ENCODE measurements at regions not wholly inside any gene's neighbourhood (a gene's known extent, or its start where the extent isn't known, plus 50 kb on each side); places are given as distances from the start of the nearest gene placed in this dataset.
"Not testable (repeated sequence)": the region's sequence is repeated elsewhere in the genome, so short reads cannot be mapped to it uniquely, and the experiment has no call there.

DNA sequence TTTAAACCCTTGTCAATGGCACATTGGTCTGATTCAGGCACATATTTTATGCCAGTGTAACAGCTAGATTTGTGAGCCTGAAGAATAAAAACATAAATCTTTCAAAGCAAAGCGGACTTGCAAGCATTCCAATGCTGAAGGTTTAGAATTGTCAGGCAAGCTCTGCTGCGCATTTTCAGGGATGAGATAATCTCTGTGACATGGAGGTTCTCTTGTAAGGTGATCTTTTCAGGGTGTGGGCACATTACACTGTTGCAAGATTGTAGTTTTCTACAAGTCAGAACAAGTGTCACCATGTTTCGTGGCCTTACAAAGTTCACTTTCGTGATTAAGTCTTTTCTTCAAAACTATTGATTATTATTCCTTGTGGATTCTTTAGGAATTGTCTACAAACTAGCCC, 106.2 kb downstream of the ARHGAP11B start:
- not testable (repeated sequence) for ATAC-seq, H3K4me3 Mint-ChIP-seq, H3K27ac Mint-ChIP-seq, H3K27me3 Mint-ChIP-seq, H3K4me1 Mint-ChIP-seq, H3K9me3 Mint-ChIP-seq
- H3K36me3 Mint-ChIP-seq, result peaks cover 34% of the 10 kb centered on the region

DNA sequence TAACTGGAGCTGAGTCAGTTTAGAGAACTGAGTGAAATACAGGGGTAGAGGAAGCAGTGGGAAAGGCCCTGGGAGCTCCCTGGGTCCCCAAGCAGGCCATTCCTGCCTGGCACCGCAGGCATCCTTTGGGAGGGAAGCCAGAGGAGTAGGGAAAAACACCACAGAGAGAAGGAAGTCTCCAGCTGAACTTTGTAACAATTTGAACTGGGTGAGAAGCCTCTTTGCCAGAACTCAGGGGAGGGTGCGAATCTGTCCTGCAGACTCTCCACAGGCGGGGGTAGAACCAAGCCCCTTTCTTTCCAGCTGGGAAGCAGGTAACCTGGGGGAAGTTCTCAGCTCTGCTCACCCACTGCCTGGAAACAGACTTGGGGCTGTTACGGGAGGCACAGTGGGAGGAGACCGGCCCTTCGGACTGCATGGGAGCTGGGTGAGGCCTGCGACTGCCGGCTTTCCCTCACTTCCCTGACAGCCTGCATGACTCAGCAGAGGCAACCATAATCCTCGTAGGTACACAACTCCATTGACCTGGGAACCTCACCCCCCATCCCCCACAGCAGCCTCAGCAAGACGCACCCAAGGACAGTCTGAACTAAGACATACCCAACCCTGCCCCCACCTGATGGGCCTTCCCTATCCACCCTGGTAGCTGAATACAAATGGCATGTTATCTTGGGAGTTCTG, 110.1 kb downstream of the ARHGAP11B start:
- H3K9me3 Mint-ChIP-seq, H3K4me1 Mint-ChIP-seq, H3K27me3 Mint-ChIP-seq, H3K4me3 Mint-ChIP-seq, ATAC-seq, H3K27ac Mint-ChIP-seq: not testable (repeated sequence)
- peaks cover 19% of the 10 kb centered on the region for H3K36me3 Mint-ChIP-seq

DNA sequence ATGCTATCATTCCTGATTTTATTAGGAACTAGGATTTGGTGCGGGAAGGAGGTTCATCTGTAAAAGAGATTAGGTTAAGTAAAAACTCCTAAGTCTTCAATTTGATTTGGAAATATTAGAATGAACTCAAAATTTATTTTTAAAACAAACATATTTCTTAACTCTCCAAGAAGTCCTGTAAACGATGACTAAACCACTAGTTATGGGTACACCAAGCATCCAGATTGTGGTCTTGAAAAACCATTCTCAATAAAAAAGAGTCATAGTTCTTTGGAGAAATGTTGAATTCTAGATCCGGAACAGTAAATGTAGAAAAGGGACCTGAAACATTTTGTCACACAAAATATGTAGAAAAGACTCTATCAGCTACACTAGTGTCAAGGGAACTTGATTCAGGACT, 116.9 kb downstream of the ARHGAP11B start:
- H3K36me3 Mint-ChIP-seq, H3K4me1 Mint-ChIP-seq, H3K27me3 Mint-ChIP-seq, H3K9me3 Mint-ChIP-seq, ATAC-seq, H3K27ac Mint-ChIP-seq, H3K4me3 Mint-ChIP-seq: not testable (repeated sequence)

DNA sequence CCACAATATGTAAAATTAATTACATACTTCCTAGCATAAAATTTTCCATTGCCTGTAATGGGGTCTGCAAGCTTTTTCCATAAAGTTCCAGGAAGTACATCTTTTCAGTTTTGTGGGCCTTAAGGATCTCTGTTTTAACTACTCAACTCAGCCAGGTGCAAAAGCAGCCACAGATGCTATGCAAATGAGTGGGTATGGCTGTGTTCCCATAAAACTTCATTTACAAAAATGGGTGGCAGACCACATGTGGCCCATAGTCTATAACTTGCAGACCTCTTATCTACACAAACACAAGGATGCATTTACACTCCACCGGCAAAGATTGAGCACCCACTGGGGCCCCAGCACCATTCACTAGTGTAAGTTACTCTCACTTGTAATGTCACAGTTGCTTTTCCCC, 123.1 kb downstream of the ARHGAP11B start:
- H3K36me3 Mint-ChIP-seq, H3K4me1 Mint-ChIP-seq: not testable (repeated sequence)

DNA sequence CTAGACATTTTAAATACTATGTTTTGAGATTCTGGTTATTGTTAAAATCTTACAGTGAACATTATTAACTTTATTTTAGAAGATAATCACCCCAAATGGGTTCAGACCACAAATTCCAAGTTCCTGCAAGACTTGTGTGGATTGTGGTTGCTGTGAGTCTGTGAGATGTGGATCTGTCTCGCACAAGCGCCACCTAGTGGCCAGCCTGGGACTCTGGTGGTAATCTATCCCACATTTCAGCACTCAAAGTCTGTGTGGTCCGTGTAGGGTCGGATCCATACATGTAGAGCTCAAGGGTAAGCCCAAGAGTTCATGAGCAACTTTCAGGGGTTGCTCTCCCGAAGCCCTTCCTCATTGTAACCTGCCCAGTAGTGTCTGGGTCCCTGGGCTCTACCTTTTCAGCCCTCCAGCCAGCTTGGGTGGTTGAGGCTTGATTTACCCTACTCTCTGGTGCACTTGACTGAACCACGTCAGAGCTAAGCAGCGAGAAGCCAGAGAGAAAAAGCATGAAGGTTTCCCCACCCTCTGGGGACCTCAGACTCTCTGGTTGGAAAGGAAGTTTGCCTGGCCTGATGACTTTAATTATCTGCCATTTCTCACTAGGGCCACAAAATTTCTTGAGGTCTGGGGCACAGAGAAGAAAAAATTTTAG, 129.2 kb downstream of the ARHGAP11B start:
- H3K4me3 Mint-ChIP-seq, result not testable (repeated sequence)

More for the DNA sequence above, 123.1 kb downstream of the ARHGAP11B start:
- not testable (repeated sequence) for H3K27me3 Mint-ChIP-seq, H3K4me3 Mint-ChIP-seq, H3K27ac Mint-ChIP-seq, H3K9me3 Mint-ChIP-seq, ATAC-seq

DNA sequence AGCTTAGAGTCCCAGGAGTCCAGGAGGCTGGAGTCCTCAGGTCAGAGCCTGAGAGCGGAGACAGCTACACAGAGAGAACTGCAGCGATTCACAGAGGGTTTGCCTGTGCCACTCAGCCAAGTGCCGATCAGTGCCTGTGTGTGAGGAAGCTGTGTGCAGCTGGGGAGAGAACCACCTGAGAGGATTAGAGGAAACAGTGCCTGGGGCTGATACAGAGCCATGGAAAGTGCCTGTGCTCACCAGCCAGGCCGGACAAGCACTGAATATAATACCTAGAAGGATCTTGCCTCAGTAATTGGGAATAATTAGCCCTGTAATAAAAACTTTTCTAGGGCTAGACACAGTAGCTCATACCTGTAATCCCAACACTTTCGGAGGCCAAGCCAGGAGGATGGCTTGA, 134.7 kb downstream of the ARHGAP11B start:
- not testable (repeated sequence) for H3K9me3 Mint-ChIP-seq, H3K4me3 Mint-ChIP-seq, H3K27me3 Mint-ChIP-seq, H3K36me3 Mint-ChIP-seq, H3K4me1 Mint-ChIP-seq, ATAC-seq, H3K27ac Mint-ChIP-seq

More for the DNA sequence above, 129.2 kb downstream of the ARHGAP11B start:
- H3K27me3 Mint-ChIP-seq, H3K36me3 Mint-ChIP-seq, H3K27ac Mint-ChIP-seq, H3K4me1 Mint-ChIP-seq, H3K9me3 Mint-ChIP-seq: not testable (repeated sequence)
- ATAC-seq, result peak; percentile 68

DNA sequence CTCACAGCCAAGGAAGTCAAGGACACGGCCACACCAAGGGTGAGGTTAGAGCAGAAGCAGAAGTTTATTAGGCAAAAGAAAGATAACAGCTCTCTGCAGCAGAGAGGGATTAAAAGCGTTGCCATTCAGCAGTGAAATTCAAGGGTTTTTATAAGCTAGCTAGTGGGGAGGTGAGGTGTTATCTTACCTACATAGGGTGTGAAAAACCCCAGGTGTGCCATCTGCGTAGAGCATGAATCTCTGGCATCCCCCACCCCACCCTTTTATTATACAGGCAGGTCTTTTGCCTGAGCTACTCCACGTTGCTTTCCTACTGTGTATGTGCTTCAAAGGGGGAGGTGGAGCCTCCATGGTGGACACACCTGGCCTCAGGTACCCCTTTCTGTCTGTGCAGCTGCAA, 135.4 kb downstream of the ARHGAP11B start:
- H3K4me3 Mint-ChIP-seq, H3K36me3 Mint-ChIP-seq, H3K4me1 Mint-ChIP-seq, H3K27ac Mint-ChIP-seq, H3K27me3 Mint-ChIP-seq, H3K9me3 Mint-ChIP-seq, ATAC-seq: not testable (repeated sequence)

DNA sequence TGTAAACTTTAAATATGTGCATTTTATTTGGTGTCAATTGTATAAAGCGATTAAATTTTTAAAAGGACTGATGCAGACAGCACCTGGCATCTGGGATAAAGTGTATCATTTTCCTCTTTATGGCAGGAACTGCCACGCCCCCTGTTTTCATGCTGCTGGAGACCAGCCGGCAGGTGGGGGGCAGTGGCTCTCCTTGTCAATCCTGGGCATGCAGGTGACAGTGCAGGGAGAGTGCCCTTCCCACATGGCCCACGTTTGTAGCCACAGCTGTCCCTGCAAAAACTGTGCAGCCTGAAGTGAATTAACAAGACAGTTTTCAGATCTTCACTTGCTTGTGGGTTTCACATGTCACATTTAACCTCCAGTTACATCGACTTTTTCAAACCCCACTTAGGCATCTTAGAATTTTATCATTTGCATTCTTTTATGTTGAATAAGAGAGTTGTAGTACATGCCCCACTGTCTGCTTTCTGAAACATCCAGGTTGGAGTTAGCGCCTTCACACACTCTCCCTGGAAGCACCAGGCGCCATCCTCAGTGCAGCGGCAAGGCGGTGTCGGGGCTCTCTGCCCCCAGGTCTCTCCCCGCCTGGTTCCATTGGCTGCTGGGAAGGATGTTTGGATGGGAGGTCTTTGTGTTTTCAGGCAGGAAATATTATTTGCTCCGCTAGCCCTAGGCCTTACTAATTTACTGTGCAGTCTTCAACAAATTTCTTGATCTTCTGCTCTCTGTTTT, 134.2 kb upstream of the FAN1 start:
- not testable (repeated sequence) for H3K4me3 Mint-ChIP-seq, H3K27me3 Mint-ChIP-seq, H3K4me1 Mint-ChIP-seq, H3K36me3 Mint-ChIP-seq, H3K27ac Mint-ChIP-seq, ATAC-seq, H3K9me3 Mint-ChIP-seq

DNA sequence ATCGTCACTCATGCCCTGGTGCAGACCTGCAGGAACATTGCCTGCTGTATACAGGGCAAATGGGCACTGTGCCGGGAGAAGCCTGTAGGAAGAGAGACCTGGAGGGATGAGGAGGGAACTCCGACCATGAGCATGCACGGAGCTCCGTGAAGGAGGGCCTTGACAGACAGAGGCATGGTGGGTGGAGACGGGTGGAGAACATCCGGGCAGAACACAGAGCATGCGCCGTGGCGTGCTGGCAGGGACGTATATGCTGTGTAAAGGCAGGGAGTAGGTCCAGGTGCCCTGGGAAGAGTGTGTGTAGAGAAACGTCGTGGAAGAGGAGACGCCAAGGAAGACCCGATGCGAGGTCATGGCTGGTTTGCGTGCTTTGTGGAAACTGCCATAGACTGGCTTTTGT, 133.0 kb upstream of the FAN1 start:
- no peak overlapping the region for H3K4me3 Mint-ChIP-seq
- no peak overlapping the region for H3K27ac Mint-ChIP-seq
- no peaks in the 10 kb centered on the region for H3K27me3 Mint-ChIP-seq
- H3K36me3 Mint-ChIP-seq, result peaks cover 5% of the 10 kb centered on the region
- H3K4me1 Mint-ChIP-seq, result no peaks in the 10 kb centered on the region
- no peaks in the 10 kb centered on the region for H3K9me3 Mint-ChIP-seq
- no peak for ATAC-seq

DNA sequence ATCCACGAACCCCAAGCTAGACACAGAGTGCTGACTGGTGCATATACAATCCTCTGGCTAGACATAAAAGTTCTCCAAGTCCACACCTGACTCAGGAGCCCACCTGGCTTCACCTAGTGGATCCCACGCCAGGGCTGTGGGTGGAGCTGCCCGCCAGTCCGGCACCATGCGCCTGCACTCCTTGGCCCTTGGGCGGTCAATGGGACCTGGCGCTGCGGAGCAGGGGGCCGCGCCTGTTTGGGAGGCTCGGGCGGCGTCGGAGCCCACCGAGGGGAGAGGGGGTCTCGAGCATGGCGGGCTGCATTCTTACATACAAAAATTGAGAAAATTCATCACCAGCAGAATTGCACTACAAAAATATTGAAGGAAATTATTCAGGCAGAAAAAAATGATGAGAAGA, 120.7 kb upstream of the FAN1 start:
- Mint-ChIP-seq H3K9me3 (peaks cover 8% of the 10 kb centered on the region), H3K27me3 (peaks cover 1% of the 10 kb centered on the region), H3K27ac (no peak overlapping the region), H3K36me3 (no peaks in the 10 kb centered on the region), H3K4me3 (no peak overlapping the region), H3K4me1 (no peaks in the 10 kb centered on the region)
- ATAC-seq, result no peak

DNA sequence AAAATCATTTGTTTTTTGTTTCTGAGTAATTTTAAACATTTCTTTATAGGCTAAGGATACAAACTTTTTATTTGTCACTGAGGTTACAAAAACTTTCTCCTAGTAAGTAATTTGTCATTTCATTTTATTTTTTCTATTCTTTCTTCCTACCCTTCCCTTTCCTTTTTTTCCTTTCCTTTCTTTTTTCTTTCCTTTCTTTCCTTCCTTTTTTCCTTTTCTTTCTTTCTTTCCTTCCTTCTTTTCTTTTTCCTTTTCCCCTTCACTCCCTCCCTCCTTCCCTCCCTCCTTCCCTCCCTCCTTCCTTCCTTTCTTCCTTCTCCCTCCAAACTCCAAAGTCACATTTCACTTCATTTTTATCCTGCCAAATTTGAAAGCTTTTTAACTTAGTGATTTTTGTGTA, 115.1 kb upstream of the FAN1 start:
- ATAC-seq, result no peak
- Mint-ChIP-seq H3K27me3 (peaks cover 19% of the 10 kb centered on the region), H3K4me1 (no peaks in the 10 kb centered on the region), H3K9me3 (no peaks in the 10 kb centered on the region), H3K4me3 (no peak overlapping the region), H3K36me3 (no peaks in the 10 kb centered on the region), H3K27ac (no peak overlapping the region)

DNA sequence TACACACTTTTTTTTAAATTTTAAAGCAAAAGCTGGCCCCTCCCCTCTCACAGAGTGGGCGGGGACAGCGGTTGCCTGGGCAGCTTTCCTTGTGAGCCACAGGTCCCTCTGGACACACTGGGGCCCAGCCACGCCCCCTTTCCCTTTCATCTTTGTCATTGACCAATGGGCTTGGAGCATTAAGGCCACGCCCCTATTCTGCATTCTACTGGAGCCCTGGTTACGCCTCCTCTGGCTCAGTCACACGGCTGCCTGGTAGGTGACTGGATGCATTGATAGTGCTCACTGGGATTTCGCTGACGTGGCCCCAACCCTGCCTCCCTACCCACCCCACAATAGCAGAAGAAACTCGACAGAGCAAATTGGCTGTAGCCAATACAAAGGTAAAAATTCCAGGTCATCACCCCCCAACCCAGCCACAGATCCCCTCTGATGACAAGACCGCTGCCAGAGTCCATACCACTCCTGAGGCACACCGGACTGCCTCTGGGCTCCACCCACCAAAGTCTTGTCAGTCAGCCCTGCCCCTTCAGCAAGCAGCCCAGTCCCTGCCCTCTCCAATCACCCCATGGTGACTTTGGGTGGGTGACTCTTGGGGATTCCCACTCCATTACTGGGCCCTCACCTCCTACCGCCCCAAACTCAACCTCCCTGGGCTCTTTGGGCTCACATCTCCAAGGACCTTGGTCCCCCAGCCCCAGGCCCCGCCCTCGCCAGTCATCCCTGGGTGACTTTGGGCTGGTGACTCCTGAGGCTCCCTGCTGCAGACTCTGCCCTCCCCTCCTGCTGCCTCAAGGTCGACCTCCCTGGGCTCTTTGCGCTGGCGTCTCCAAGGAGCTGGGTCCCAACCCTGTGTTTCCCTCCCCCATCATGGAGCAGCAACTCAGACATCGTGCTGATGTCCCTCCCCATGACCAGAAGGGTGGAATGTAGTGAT, 112.2 kb upstream of the FAN1 start:
- ATAC-seq, result no peak
- Mint-ChIP-seq H3K27me3 (peaks cover 45% of the 10 kb centered on the region), H3K4me3 (no peak overlapping the region), H3K36me3 (no peaks in the 10 kb centered on the region), H3K27ac (no peak overlapping the region), H3K9me3 (no peaks in the 10 kb centered on the region), H3K4me1 (no peaks in the 10 kb centered on the region)

DNA sequence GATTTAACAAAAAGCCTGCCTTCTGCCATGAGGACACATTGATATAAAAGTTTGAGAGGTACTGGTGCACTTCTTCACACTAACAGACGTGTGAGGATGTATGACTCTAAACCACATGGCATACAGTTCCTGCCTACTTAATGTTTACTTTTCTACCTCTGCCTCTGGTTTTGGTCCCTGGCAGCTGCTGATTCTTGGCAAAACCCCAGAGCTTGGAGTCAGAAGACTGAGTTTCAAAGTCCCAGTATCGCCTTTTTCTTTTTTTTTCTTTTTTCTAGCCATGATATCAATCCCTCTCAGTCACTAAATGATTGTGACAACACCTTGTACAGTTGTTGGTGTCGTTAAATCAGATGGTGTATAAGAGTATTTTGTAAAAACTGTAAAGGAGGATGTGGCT, 110.9 kb upstream of the FAN1 start:
- H3K4me1 Mint-ChIP-seq, H3K27ac Mint-ChIP-seq, H3K4me3 Mint-ChIP-seq, H3K9me3 Mint-ChIP-seq, H3K36me3 Mint-ChIP-seq, ATAC-seq: not testable (repeated sequence)
- peaks cover 56% of the 10 kb centered on the region for H3K27me3 Mint-ChIP-seq

DNA sequence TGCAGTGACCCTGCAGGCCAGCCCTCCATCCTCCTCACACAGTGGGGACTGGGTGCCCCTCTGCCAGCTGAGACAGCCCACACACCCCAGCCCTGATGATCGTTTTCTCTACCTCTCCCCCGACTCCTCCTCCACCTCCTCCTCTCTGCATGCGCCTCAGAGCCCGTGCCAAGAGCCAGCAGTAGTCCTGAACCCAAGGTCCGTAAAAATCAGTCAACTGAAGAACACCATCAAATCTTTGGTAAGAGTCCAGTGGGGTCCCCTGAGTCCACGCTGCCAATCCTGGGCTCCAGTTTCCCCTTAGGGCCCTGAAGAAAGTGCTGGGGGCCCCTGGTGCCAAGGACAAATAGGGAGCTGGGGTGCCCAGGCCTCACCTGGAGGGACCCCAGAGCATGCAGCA, 109.3 kb upstream of the FAN1 start:
- Mint-ChIP-seq H3K27me3 (peaks cover 63% of the 10 kb centered on the region), H3K27ac (no peak overlapping the region)

DNA sequence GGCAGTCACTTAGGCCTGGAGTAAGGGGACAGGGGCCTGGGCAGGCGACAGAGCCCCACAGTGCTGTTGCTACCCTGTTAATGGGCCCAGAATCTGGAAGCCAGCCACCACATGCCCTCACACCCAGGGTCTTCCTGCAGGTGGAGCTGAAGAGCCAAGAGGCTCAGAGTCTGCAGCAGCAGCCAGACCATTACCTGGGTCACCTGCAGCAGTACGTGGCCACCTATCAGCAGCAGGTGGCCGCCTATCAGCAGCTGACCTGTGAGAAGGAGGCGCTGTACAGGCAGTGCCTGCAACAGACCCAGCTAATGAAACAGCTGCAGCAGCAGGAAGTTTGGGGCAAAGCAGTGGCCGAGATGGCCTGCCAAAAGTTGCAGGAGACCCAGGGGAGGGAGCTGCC, 104.2 kb upstream of the FAN1 start:
- H3K9me3 Mint-ChIP-seq, ATAC-seq: not testable (repeated sequence)

More for the DNA sequence above, 109.3 kb upstream of the FAN1 start:
- no peaks in the 10 kb centered on the region for H3K4me1 Mint-ChIP-seq
- no peaks in the 10 kb centered on the region for H3K36me3 Mint-ChIP-seq
- H3K9me3 Mint-ChIP-seq, result no peaks in the 10 kb centered on the region
- ATAC-seq, result no peak
- H3K4me3 Mint-ChIP-seq, result no peak overlapping the region

More for the DNA sequence above, 104.2 kb upstream of the FAN1 start:
- not testable (repeated sequence) for H3K4me1 Mint-ChIP-seq, H3K27ac Mint-ChIP-seq, H3K36me3 Mint-ChIP-seq, H3K4me3 Mint-ChIP-seq
- H3K27me3 Mint-ChIP-seq, result peaks cover 42% of the 10 kb centered on the region

Data from stimulated activated memory B cell treated with anti-CD40 and anti-IgM and Interleukin-4, amounts not matched to agents 10 μg/mL and 1 μg/mL and 100 μg/mL, for 72 hours (primary cell).